B cell (primary cell): ENCODE measurements at regions not wholly inside any gene's neighbourhood (a gene's known extent, or its start where the extent isn't known, plus 50 kb on each side); places are given as distances from the start of the nearest gene placed in this dataset.

ENCODE experiments used
- CTCF ChIP-seq: fragments of 200-600 bp; IDR thresholded peaks from one replicate; pipeline ENCODE4 v1.8.0; 2022; ENCODE audit warnings: antibody characterized with exemption, mild to moderate bottlenecking
- EZH2 ChIP-seq: IDR thresholded peaks from 2 replicates; pipeline ENCODE4 v1.6.1; 2012; ENCODE audit warnings: borderline replicate concordance, low read depth, mild to moderate bottlenecking, moderate library complexity, low read length; ENCODE audit not compliant: insufficient read depth, poor library complexity, severe bottlenecking

GRCh38 chr4:83197555-83198235, 83.2 kb upstream of the PLAC8 start:
- TF ChIP-seq CTCF = no peak
- TF ChIP-seq EZH2 = no peak
